Caco-2 (cell line): ENCODE measurements at regions not wholly inside any gene's neighbourhood (a gene's known extent, or its start where the extent isn't known, plus 50 kb on each side); places are given as distances from the start of the nearest gene placed in this dataset.

ENCODE experiments used
- BruUV-seq: library from RNA; stranded (reverse); fragments of 400-500 nt; replicated peaks from 2 replicates; lab custom pipeline; 2021; lab: Mats Ljungman, UMichigan
- CTCF ChIA-PET: fragments of 300-600 bp; sonication (Branson Sonifier 250); formaldehyde crosslinking; loops from one replicate; lab custom pipeline; 2022; ENCODE audit warnings: antibody characterized with exemption; lab: Charles Lee
- POLR2A ChIA-PET: fragments of 300-600 bp; sonication (Branson Sonifier 250); formaldehyde crosslinking; loops from one replicate; lab custom pipeline; 2022; ENCODE audit warnings: antibody characterized with exemption; lab: Charles Lee
- DNase-seq, 2 experiments: peaks; one replicate each; pipeline versions ENCODE4 v3.0.0 to v3.0.0-alpha.2; 2020 to 2022
- H3K27me3 ChIP-seq: replicated peaks from 2 replicates; pipeline ENCODE4 v1.6.0; 2011; ENCODE audit warnings: low read length; ENCODE audit not compliant: control insufficient read depth, insufficient read depth
- H3K36me3 ChIP-seq: 2 replicates; pipeline ENCODE4 v1.5.1; 2011; ENCODE audit warnings: low read length; ENCODE audit not compliant: control insufficient read depth, insufficient read depth
- H3K4me1 ChIP-seq: fragments of 250-450 bp; sonication (Bioruptor Pico); 2 replicates; pipeline ENCODE4 v1.5.1; 2020; ENCODE audit warnings: mild to moderate bottlenecking
- H3K4me3 ChIP-seq: 2 replicates; pipeline ENCODE4 v1.5.1; 2011; ENCODE audit warnings: low read depth, mild to moderate bottlenecking, control low read depth, low read length
- H3K9me3 ChIP-seq: fragments of 250-450 bp; sonication (Bioruptor Pico); 2 replicates; pipeline ENCODE4 v1.5.1; 2020; ENCODE audit warnings: mild to moderate bottlenecking, moderate library complexity
- H3K27ac Mint-ChIP-seq: one replicate; pipeline ENCODE4 v1.8.0; 2022; ENCODE audit warnings: mixed read lengths; ENCODE audit not compliant: unreplicated experiment
- H3K27me3 Mint-ChIP-seq: one replicate; pipeline ENCODE4 v1.8.0; 2022; ENCODE audit warnings: mixed read lengths; ENCODE audit not compliant: insufficient read depth, unreplicated experiment
- H3K36me3 Mint-ChIP-seq: one replicate; pipeline ENCODE4 v1.8.0; 2022; ENCODE audit warnings: mild to moderate bottlenecking, mixed read lengths; ENCODE audit not compliant: insufficient read depth, unreplicated experiment
- H3K4me1 Mint-ChIP-seq: one replicate; pipeline ENCODE4 v1.8.0; 2022; ENCODE audit warnings: low read depth, mixed read lengths; ENCODE audit not compliant: unreplicated experiment
- H3K4me3 Mint-ChIP-seq: one replicate; pipeline ENCODE4 v1.8.0; 2022; ENCODE audit warnings: mild to moderate bottlenecking, moderate library complexity, mixed read lengths; ENCODE audit not compliant: unreplicated experiment
- H3K9me3 Mint-ChIP-seq: one replicate; pipeline ENCODE4 v1.8.0; 2022; ENCODE audit warnings: mixed read lengths; ENCODE audit not compliant: unreplicated experiment
- intact Hi-C: fragments of 100-400 bp; cut with micrococcal nuclease; formaldehyde crosslinking; loops from one replicate; pipeline ENCODE4 v1.10.0; 2022; ENCODE audit not compliant: unreplicated experiment
- TF ChIP-seq, protein P1 (sequence below), 2 experiments: fragments of 200-600 bp in 1 of 2; IDR thresholded peaks; 1 replicate in 1 of 2; 2 replicates in 1 of 2; pipeline versions ENCODE4 v1.5.1 to v1.8.0; 2011 to 2022; ENCODE audit warnings: antibody characterized with exemption in 1 of 2, control low read depth in 1 of 2, inconsistent platforms in 1 of 2, low read depth in 1 of 2, low read length in 1 of 2, mild to moderate bottlenecking in 1 of 2, moderate library complexity in 1 of 2; ENCODE audit not compliant: insufficient read depth in 1 of 2, severe bottlenecking in 1 of 2, unreplicated experiment in 1 of 2

DNA sequence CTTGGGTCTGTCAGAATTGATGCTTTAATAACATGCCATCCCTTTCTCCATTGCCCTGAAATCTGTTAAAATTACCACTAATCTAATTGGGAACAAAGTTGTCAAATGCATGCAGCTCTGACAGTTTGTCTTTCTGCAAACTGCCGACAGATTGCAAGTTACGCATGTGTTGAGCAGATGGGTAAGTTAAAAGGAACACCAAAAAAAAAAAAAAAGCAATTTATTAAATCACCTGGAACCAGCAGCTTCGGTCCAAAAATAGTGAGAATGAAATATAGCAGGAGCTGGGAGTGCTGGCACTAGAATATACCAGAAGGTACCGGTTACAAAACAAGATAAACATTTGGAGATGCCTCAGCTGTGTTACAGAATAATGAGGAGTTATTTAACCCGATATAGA lies 149.6 kb upstream of the C1orf87 start:
- Histone ChIP-seq H3K4me3 (no peak overlapping the region), H3K4me1 (no peaks in the 10 kb centered on the region), H3K9me3 (no peaks in the 10 kb centered on the region), H3K27me3 (no peaks in the 10 kb centered on the region), H3K36me3 (no peaks in the 10 kb centered on the region)
- ChIA-PET POLR2A (no interaction called here), CTCF (no interaction called here)
- no TSS peak for BruUV-seq
- Mint-ChIP-seq H3K36me3 (no peaks in the 10 kb centered on the region), H3K4me1 (no peaks in the 10 kb centered on the region), H3K9me3 (no peaks in the 10 kb centered on the region), H3K27me3 (peaks cover 9% of the 10 kb centered on the region), H3K4me3 (no peak overlapping the region), H3K27ac (no peak overlapping the region)
- intact Hi-C loops, result no loop called here
- DNase-seq, result no peak
- TF ChIP-seq, protein P1, sequence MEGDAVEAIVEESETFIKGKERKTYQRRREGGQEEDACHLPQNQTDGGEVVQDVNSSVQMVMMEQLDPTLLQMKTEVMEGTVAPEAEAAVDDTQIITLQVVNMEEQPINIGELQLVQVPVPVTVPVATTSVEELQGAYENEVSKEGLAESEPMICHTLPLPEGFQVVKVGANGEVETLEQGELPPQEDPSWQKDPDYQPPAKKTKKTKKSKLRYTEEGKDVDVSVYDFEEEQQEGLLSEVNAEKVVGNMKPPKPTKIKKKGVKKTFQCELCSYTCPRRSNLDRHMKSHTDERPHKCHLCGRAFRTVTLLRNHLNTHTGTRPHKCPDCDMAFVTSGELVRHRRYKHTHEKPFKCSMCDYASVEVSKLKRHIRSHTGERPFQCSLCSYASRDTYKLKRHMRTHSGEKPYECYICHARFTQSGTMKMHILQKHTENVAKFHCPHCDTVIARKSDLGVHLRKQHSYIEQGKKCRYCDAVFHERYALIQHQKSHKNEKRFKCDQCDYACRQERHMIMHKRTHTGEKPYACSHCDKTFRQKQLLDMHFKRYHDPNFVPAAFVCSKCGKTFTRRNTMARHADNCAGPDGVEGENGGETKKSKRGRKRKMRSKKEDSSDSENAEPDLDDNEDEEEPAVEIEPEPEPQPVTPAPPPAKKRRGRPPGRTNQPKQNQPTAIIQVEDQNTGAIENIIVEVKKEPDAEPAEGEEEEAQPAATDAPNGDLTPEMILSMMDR (IDR thresholded peaks at IDR 0.05; ENCODE audit: insufficient read depth in 1 of 2, low read depth in 1 of 2, low read length in 1 of 2, severe bottlenecking in 1 of 2, unreplicated experiment in 1 of 2), result no peak

DNA sequence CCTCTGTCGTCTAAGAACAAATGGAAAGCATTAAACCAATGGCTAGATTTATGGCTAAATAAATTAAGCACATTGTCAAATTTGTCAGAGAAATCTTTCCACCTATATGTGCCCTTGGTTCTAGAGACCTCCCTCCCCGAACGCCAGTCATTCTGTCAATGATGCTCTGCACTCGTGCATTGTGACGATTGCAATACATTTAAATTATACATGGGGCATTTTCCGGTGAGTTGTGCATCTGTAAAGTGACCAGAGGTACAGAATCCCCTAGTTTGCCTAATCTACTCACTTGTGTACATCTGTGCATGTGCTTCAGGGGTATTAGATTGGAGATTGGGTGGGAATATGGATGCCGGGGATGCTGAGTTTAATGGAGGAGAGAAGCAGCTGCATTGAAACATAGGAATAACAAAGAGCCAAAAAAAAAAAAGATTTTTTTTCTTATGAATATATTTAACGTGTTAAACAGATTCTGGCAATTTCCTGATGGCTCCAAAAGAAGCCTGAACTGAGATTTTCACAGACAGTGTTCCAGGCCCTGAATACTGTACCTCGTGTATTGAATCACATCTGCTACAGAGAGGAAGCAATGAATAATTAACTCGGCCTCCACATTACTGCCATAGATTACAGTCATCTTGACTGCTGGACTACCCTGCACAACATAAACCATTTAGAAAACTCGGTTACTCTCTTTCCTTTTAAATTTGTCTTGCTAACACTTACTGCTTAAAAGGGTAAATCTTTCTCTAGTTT lies 149.0 kb upstream of the C1orf87 start:
- Histone ChIP-seq H3K36me3 (no peaks in the 10 kb centered on the region), H3K27me3 (no peaks in the 10 kb centered on the region), H3K4me1 (no peaks in the 10 kb centered on the region), H3K4me3 (no peak overlapping the region), H3K9me3 (no peaks in the 10 kb centered on the region)
- peaks cover 9% of the 10 kb centered on the region for H3K27me3 Mint-ChIP-seq
- intact Hi-C loops, result no loop called here
- no peaks in the 10 kb centered on the region for H3K36me3 Mint-ChIP-seq
- H3K9me3 Mint-ChIP-seq, result no peaks in the 10 kb centered on the region
- ChIA-PET CTCF (no interaction called here), POLR2A (no interaction called here)
- H3K4me1 Mint-ChIP-seq, result no peaks in the 10 kb centered on the region
- BruUV-seq, result no TSS peak
- H3K4me3 Mint-ChIP-seq, result no peak overlapping the region
- DNase-seq, result no peak
- no peak overlapping the region for H3K27ac Mint-ChIP-seq
- TF ChIP-seq, protein P1 (IDR thresholded peaks at IDR 0.05; ENCODE audit: insufficient read depth in 1 of 2, low read depth in 1 of 2, low read length in 1 of 2, severe bottlenecking in 1 of 2, unreplicated experiment in 1 of 2), result no peak

DNA sequence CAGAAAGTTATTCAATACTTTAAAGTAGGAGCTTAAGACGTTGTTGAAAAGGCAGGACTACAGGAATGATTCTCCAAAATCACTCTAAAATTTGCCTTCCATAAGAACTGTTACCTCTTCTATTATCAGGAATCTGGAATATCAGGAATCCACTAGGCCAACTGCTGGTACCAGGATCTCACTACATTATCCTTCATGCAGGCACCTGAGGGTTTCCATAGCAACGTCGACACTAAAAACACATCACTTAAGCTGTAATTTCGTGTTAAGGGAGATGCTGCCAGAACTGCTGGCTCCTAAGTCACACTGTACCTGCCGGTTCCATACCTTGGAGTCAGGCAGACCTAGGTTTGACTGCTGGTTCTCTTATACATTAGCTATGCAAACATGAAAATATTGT lies 139.7 kb upstream of the C1orf87 start:
- Histone ChIP-seq H3K9me3 (no peaks in the 10 kb centered on the region), H3K4me1 (no peaks in the 10 kb centered on the region), H3K36me3 (no peaks in the 10 kb centered on the region), H3K4me3 (no peak overlapping the region), H3K27me3 (no peaks in the 10 kb centered on the region)
- intact Hi-C loops, result no loop called here
- H3K9me3 Mint-ChIP-seq, result no peaks in the 10 kb centered on the region
- H3K36me3 Mint-ChIP-seq, result no peaks in the 10 kb centered on the region
- no peaks in the 10 kb centered on the region for H3K27me3 Mint-ChIP-seq
- H3K27ac Mint-ChIP-seq, result no peak overlapping the region
- BruUV-seq, result no TSS peak
- TF ChIP-seq, protein P1 (IDR thresholded peaks at IDR 0.05; ENCODE audit: insufficient read depth in 1 of 2, low read depth in 1 of 2, low read length in 1 of 2, severe bottlenecking in 1 of 2, unreplicated experiment in 1 of 2), result no peak
- no peak for DNase-seq
- H3K4me1 Mint-ChIP-seq, result no peaks in the 10 kb centered on the region
- CTCF ChIA-PET, result no interaction called here
- no peak overlapping the region for H3K4me3 Mint-ChIP-seq
- POLR2A ChIA-PET, result no interaction called here
